Sigmoid colon (tissue), 4 donors: ENCODE measurements at regions not wholly inside any gene's neighbourhood (a gene's known extent, or its start where the extent isn't known, plus 50 kb on each side); places are given as distances from the start of the nearest gene placed in this dataset.
"Not testable (repeated sequence)": the region's sequence is repeated elsewhere in the genome, so short reads cannot be mapped to it uniquely, and the experiment has no call there.

ENCODE experiments used
- EP300 ChIP-seq, 4 donors: sonication (generic); formaldehyde crosslinking; IDR thresholded peaks; one replicate each; pipeline ENCODE4 v1.6.1; 2017; ENCODE audit warnings: antibody characterized with exemption in 4 of 4
- POLR2A ChIP-seq, 2 donors: fragments of 450-650 bp; IDR thresholded peaks; one replicate each; pipeline ENCODE4 v1.6.1; 2016; ENCODE audit warnings: antibody characterized with exemption in 2 of 2, mild to moderate bottlenecking in 2 of 2, moderate library complexity in 2 of 2
- TF ChIP-seq, protein P1 (sequence below), 4 experiments: fragments of 450-650 bp in 3 of 4; fragments of 200-600 bp in 1 of 4; IDR thresholded peaks; one replicate each; pipeline ENCODE4 v1.5.1; 2016 to 2019; ENCODE audit warnings: antibody characterized with exemption in 4 of 4, mild to moderate bottlenecking in 3 of 4, moderate library complexity in 2 of 4

DNA sequence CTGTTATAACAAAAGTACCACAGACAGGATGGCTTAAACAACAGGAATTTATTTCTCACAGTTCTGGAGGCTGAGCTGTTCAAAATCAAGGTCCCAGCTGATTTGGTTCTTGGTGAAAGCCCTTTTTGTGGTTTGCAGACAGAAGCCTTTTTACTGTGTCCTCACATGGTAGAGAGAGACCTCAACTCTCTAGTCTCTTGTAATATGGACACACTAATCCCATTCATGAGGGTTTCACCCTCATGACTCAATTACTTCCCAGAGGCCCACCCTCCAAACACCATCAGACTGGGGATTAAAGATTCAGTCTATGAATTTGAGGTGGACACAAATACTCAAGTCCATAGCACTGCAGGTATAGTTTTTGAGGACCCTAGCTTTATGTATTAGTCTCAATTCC is 97.3 kb upstream of the WIPF3 start:
- TF ChIP-seq, protein P1, sequence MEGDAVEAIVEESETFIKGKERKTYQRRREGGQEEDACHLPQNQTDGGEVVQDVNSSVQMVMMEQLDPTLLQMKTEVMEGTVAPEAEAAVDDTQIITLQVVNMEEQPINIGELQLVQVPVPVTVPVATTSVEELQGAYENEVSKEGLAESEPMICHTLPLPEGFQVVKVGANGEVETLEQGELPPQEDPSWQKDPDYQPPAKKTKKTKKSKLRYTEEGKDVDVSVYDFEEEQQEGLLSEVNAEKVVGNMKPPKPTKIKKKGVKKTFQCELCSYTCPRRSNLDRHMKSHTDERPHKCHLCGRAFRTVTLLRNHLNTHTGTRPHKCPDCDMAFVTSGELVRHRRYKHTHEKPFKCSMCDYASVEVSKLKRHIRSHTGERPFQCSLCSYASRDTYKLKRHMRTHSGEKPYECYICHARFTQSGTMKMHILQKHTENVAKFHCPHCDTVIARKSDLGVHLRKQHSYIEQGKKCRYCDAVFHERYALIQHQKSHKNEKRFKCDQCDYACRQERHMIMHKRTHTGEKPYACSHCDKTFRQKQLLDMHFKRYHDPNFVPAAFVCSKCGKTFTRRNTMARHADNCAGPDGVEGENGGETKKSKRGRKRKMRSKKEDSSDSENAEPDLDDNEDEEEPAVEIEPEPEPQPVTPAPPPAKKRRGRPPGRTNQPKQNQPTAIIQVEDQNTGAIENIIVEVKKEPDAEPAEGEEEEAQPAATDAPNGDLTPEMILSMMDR (IDR thresholded peaks at IDR 0.05) = not testable (repeated sequence)
- TF ChIP-seq EP300, POLR2A (IDR thresholded peaks at IDR 0.05): not testable (repeated sequence)
